BLaER1 treated with 17β-estradiol and CSF1 and Interleukin-3, amounts not matched to agents 10 nM and 100 nM (cell line): ENCODE measurements at regions not wholly inside any gene's neighbourhood (a gene's known extent, or its start where the extent isn't known, plus 50 kb on each side); places are given as distances from the start of the nearest gene placed in this dataset.

Experiments used
- H3K27ac ChIP-seq, 11 experiments: shearing (Covaris generic); formaldehyde crosslinking; 2 replicates each; pipeline ENCODE4 v1.8.1; 2022
- H3K27me3 ChIP-seq, 11 experiments: shearing (Covaris generic); formaldehyde crosslinking; 2 replicates each; pipeline ENCODE4 v1.8.1; 2022
- H3K36me3 ChIP-seq, 11 experiments: shearing (Covaris generic); formaldehyde crosslinking; 2 replicates each; pipeline ENCODE4 v1.8.1; 2022
- H3K4me1 ChIP-seq, 10 experiments: shearing (Covaris generic); formaldehyde crosslinking; 2 replicates each; pipeline ENCODE4 v1.8.1; 2022
- H3K4me2 ChIP-seq, 11 experiments: shearing (Covaris generic); formaldehyde crosslinking; 2 replicates each; pipeline ENCODE4 v1.8.1; 2022
- H3K4me3 ChIP-seq, 10 experiments: shearing (Covaris generic); formaldehyde crosslinking; 2 replicates each; pipeline ENCODE4 v1.8.1; 2022
- H3K9ac ChIP-seq, 11 experiments: shearing (Covaris generic); formaldehyde crosslinking; 2 replicates each; pipeline ENCODE4 v1.8.1; 2022
- H3K9me3 ChIP-seq, 11 experiments: shearing (Covaris generic); formaldehyde crosslinking; replicated peaks in 1 of 11; 2 replicates each; pipeline ENCODE4 v1.8.1; 2022
- H4K20me1 ChIP-seq, 11 experiments: shearing (Covaris generic); formaldehyde crosslinking; 2 replicates each; pipeline ENCODE4 v1.8.1; 2022
- Cebpa-rat ChIP-seq, 11 experiments: shearing (Covaris generic); IDR thresholded peaks; 2 replicates each; pipeline ENCODE4 v1.8.1; 2022

DNA sequence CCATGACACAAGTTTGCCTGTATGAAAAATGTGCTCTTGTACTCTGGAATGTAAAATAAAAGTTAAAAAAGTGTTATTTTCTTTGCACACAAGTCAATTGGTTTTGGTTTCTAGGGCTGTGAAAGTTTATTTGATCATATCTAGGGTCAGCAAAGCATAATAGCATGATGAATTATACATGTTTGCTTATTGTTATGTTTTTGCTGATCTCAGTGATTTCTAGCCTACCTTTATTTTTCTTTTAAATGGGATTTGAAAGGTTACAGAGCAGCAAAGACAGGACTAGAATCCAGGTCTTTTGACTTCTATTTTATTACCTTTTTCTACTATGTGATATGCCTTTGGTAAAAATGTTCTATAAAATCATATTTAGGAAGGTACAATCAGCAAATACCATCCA, 481.0 kb downstream of the PRR32 start:
- H3K36me3 ChIP-seq: no peaks in the 10 kb centered on the region
- no peaks in the 10 kb centered on the region for H3K4me1 ChIP-seq
- peaks cover 40 to 94% (median 78%) of the 10 kb centered on the region in 11 experiments for H3K27me3 ChIP-seq
- H3K27ac ChIP-seq: no peak overlapping the region
- H4K20me1 ChIP-seq: no peaks in the 10 kb centered on the region
- no peaks in the 10 kb centered on the region for H3K9me3 ChIP-seq
- TF ChIP-seq Cebpa-rat (IDR thresholded peaks at IDR 0.05): no peak
- H3K4me2 ChIP-seq: no peak overlapping the region
- H3K4me3 ChIP-seq: no peak overlapping the region
- H3K9ac ChIP-seq: no peak overlapping the region

DNA sequence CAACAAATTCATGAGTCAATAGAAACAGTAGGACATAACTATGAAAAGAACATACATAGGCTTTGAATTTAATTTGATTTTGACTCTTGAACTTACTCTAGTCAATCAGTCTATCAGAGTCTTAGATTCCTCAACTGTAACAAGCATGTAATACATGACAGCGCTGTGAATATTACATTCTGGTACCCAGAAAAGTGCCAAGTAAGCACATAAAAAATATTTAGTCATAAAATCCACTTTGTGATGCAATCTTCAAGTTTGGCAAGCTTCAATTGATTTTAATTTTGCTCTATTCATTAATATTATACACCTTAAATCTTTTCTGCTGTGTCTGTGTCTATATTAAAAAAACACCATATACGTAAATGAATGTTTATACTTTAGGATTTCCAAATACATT, 483.3 kb downstream of the PRR32 start:
- no peak overlapping the region for H3K9ac ChIP-seq
- no peaks in the 10 kb centered on the region for H3K4me1 ChIP-seq
- H3K4me2 ChIP-seq: no peak overlapping the region
- H3K27ac ChIP-seq: no peak overlapping the region
- H3K9me3 ChIP-seq: peaks cover 0 to 15% (median 4%) of the 10 kb centered on the region in 11 experiments; a peak in 5 of 22 replicates
- no peak for TF ChIP-seq Cebpa-rat (IDR thresholded peaks at IDR 0.05)
- H3K27me3 ChIP-seq: peaks cover 28 to 92% (median 81%) of the 10 kb centered on the region in 11 experiments
- H4K20me1 ChIP-seq: no peaks in the 10 kb centered on the region
- no peak overlapping the region for H3K4me3 ChIP-seq
- H3K36me3 ChIP-seq: no peaks in the 10 kb centered on the region

DNA sequence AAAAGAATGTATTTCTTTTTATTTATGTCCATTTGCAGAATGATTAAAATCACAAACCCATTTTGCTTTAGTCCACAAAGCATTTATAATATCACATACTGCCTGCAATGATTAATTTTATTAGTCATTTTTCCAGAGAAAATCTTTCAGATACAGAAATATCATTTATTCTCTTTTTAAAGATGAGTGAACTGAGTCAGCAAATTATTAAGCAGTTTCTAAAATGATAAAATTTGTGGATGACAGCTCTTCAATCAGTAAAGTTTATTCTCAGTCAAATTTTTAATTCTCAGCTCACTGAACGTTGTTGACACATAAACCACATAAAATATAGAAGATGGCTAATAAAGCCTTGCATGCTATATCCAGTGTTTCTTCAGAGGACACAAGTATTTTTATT, 485.5 kb downstream of the PRR32 start:
- no peaks in the 10 kb centered on the region for H3K36me3 ChIP-seq
- H3K4me1 ChIP-seq: no peaks in the 10 kb centered on the region
- H3K4me2 ChIP-seq: no peak overlapping the region
- no peak for TF ChIP-seq Cebpa-rat (IDR thresholded peaks at IDR 0.05)
- no peak overlapping the region for H3K4me3 ChIP-seq
- H3K9me3 ChIP-seq: peaks cover 0 to 15% (median 4%) of the 10 kb centered on the region in 11 experiments; a peak in 5 of 22 replicates
- H3K9ac ChIP-seq: no peak overlapping the region
- H4K20me1 ChIP-seq: no peaks in the 10 kb centered on the region
- peaks cover 18 to 91% (median 80%) of the 10 kb centered on the region in 11 experiments; a peak in 21 of 22 replicates for H3K27me3 ChIP-seq
- no peak overlapping the region for H3K27ac ChIP-seq

DNA sequence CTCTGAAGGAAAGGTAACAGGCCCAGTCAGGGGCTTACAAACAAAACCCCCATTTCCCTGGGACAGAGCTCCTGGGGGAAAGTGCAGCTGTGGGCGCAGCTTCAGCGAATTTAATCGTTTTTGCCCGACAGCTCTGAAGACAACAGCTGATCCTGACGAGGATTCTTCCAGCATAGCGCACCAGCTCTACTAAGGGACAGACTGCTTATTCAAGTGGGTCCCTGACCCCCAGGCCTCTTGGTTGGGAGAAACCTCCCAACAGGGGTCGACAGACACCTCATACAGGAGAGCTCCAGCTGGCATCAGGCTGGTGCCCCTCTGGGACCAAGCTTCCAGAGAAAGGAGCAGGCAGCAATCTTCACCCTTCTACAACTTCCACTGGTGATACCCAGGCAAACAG, 486.7 kb downstream of the PRR32 start:
- H3K4me3 ChIP-seq: no peak overlapping the region
- no peaks in the 10 kb centered on the region for H3K36me3 ChIP-seq
- no peak overlapping the region for H3K27ac ChIP-seq
- H3K4me2 ChIP-seq: no peak overlapping the region
- H3K27me3 ChIP-seq: peaks cover 15 to 92% (median 76%) of the 10 kb centered on the region in 11 experiments; a peak in 20 of 22 replicates
- peaks cover 0 to 15% (median 4%) of the 10 kb centered on the region in 11 experiments; a peak in 5 of 22 replicates for H3K9me3 ChIP-seq
- H3K9ac ChIP-seq: no peak overlapping the region
- no peaks in the 10 kb centered on the region for H4K20me1 ChIP-seq
- no peak for TF ChIP-seq Cebpa-rat (IDR thresholded peaks at IDR 0.05)
- no peaks in the 10 kb centered on the region for H3K4me1 ChIP-seq

DNA sequence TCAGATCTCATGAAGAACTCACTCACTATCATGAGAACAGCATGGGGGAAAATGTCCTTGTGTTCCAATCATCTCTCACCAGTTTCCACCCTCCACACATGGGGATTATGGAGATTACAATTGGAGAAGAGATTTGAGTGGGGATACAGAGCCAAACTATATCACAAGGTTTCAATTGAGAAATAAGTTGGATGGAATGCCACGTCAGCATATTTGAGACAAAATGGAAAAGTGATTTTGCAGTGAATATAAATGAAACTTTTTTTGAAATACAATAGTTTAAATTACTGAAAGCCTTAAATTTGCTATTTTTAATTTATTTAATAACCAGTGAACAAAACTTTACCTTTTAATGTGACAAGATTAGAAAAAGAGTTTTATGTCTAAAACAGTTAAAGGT, 494.1 kb downstream of the PRR32 start:
- H3K9me3 ChIP-seq: peaks cover 0 to 3% (median 0%) of the 10 kb centered on the region in 11 experiments; a peak in 1 of 22 replicates
- no peak overlapping the region for H3K9ac ChIP-seq
- H3K27me3 ChIP-seq: peaks cover 18 to 93% (median 67%) of the 10 kb centered on the region in 11 experiments; a peak in 21 of 22 replicates
- no peak overlapping the region for H3K4me3 ChIP-seq
- H4K20me1 ChIP-seq: no peaks in the 10 kb centered on the region; a peak in 1 of 22 replicates
- no peak for TF ChIP-seq Cebpa-rat (IDR thresholded peaks at IDR 0.05)
- H3K4me1 ChIP-seq: no peaks in the 10 kb centered on the region
- H3K27ac ChIP-seq: no peak overlapping the region
- no peaks in the 10 kb centered on the region for H3K36me3 ChIP-seq
- no peak overlapping the region for H3K4me2 ChIP-seq

DNA sequence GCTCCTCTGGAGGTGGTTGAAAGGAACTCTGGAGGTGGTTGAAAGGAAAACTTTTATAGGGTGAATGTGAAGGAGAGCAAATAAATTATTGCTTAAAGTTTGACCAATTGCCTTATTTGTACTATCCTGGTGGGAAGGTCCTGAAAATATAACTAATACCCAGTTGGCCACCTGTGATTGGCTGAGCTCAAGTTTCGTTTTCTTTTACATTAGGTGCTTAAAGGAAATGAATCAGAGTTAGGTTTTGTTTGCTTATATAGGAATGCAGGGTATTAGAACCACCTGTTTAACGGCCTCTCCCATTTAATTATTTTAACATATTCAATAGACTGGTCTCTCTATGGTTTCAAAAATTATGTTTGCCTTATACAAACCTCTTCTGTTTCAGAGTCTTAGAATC, 497.6 kb downstream of the PRR32 start:
- Histone ChIP-seq H3K4me1 (no peaks in the 10 kb centered on the region), H3K36me3 (no peaks in the 10 kb centered on the region), H3K4me2 (no peak overlapping the region), H3K27me3 (peaks cover 21 to 95% (median 83%) of the 10 kb centered on the region in 11 experiments; a peak in 21 of 22 replicates), H3K4me3 (no peak overlapping the region), H3K9me3 (peaks cover 0 to 3% (median 0%) of the 10 kb centered on the region in 11 experiments; a peak in 1 of 22 replicates), H3K9ac (no peak overlapping the region), H3K27ac (no peak overlapping the region), H4K20me1 (no peaks in the 10 kb centered on the region; a peak in 1 of 22 replicates)
- TF ChIP-seq Cebpa-rat (IDR thresholded peaks at IDR 0.05): no peak

DNA sequence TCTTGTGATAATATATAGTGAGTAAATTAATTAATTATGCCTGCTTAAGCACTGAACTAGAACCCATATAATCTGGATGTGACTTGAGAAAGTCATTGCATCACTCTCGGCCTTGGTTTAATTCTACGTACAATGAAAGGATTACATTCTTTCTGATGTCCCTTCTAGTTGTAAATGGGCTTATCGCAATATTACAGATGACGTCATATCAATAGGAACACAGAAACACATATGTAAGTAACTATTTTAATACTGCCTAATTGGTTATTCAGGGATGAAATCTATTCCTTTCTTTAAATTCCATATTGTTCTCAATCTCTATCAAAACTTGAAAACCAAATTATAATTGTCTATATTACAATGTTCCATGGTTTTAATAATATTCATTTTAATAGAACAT, 504.6 kb downstream of the PRR32 start:
- no peak overlapping the region for H3K9ac ChIP-seq
- no peak overlapping the region for H3K27ac ChIP-seq
- H3K27me3 ChIP-seq: peaks cover 25 to 100% (median 82%) of the 10 kb centered on the region in 11 experiments; a peak in 21 of 22 replicates
- no peaks in the 10 kb centered on the region for H3K36me3 ChIP-seq
- no peak overlapping the region for H3K4me2 ChIP-seq
- no peaks in the 10 kb centered on the region for H3K4me1 ChIP-seq
- H3K4me3 ChIP-seq: no peak overlapping the region
- no peak for TF ChIP-seq Cebpa-rat (IDR thresholded peaks at IDR 0.05)
- H3K9me3 ChIP-seq: no peaks in the 10 kb centered on the region
- H4K20me1 ChIP-seq: no peaks in the 10 kb centered on the region
